ENCODE measurements at regions not wholly inside any gene's neighbourhood (a gene's known extent, or its start where the extent isn't known, plus 50 kb on each side); places are given as distances from the start of the nearest gene placed in this dataset.
A peak's percentile ranks its signal among the peaks of the same experiment; 100 is the strongest.

GRCh38 chr15:25563596-25563995, 124.8 kb upstream of the UBE3A start:
- DNase-seq (ENCODE audit: low spot score) = no peak

- DNase-seq (ENCODE audit: low spot score) = peak; percentile 28
Observed at GRCh38 chr15:25557926-25558325, 119.1 kb upstream of the UBE3A start.

DNA sequence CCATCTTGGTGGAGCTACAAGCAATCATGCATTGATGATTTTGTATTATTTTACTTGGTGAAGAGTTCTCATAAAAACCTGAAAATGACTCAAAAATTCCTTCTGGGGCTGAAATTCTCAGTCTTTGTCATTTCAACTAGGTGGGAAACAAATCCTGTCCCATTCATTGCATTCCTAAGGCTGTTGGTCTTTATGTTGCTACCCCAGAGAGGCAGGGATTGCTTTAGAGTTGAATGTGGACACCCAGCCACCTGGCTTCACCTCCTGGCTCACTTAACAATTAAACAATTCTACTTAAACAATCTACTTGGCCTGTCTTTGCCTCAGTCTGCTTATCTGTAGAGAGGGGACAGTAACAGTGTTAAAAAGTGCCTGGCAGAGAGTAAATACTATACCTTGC, 117.3 kb upstream of the UBE3A start:
- DNase-seq (ENCODE audit: low spot score) = no peak

DNA sequence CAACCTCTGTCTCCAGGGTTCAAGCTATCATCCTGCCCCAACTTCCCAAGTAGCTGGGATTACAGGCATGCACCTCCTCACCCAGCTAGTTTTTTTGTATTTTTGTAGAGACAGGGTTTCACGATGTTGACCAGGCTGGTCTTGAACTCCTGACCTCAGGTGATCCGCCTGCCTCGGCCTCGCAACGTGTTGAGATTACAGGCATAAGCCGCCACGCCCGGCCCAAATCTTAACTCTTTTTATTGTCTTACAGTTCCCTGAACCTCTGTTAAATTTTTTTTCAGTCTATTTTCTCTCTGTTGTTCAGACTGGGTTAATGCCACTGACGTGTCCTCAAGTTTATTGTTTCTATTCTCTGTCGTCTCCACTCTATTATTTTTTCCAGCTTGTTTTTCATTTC, 115.8 kb upstream of the UBE3A start:
- DNase-seq (ENCODE audit: low spot score) = no peak

GRCh38 chr15:25548600-25548999, 109.8 kb upstream of the UBE3A start:
- no peak for DNase-seq (ENCODE audit: low spot score)

- peak; percentile 38 for DNase-seq (ENCODE audit: low spot score)
Observed at GRCh38 chr15:25545889-25546288, 107.1 kb upstream of the UBE3A start.

GRCh38 chr15:25545017-25545416, 106.2 kb upstream of the UBE3A start:
- DNase-seq (ENCODE audit: low spot score) = peak; percentile 73

DNA sequence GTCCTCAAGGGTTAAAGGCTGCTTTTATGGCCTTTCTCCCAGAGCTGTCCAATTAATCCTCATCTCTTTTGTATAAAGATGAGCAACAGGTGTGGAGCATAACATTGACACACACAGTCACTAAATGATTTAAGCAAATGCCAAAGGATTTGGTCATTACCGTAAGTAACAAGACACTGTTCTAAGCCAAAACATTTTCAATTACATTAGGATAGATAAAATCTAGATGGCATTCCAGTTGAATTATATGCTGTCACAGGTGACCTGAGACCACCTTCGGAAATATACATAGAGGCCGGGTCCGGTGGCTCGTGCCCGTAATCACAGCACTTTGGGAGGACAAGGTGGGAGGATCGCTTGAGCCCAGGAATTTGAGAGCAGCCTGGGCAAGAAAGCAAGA, 105.3 kb upstream of the UBE3A start:
- DNase-seq (ENCODE audit: low spot score) = no peak

- peak; percentile 89 for DNase-seq (ENCODE audit: low spot score)
Observed at GRCh38 chr15:25543196-25543595, 104.4 kb upstream of the UBE3A start.

DNA sequence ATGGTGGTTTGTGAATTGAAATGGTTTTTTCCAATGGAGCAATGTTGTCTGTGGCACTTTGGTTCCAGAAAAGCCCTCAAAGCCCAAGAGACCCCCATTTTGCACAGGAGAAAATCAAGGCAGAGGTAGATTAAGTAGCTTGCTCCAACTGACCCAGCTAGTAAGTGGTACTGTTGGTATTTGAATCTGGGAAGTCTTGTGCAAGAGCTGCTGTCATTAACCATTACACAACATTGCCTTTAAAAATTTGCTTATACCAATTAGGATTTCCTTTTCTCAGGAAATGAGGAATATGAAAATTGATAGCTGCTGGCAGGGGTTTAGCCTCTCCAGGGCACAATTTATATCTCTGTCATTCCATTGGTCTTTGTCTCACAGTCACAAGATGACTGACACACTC, 102.4 kb upstream of the UBE3A start:
- no peak for DNase-seq (ENCODE audit: low spot score)

DNA sequence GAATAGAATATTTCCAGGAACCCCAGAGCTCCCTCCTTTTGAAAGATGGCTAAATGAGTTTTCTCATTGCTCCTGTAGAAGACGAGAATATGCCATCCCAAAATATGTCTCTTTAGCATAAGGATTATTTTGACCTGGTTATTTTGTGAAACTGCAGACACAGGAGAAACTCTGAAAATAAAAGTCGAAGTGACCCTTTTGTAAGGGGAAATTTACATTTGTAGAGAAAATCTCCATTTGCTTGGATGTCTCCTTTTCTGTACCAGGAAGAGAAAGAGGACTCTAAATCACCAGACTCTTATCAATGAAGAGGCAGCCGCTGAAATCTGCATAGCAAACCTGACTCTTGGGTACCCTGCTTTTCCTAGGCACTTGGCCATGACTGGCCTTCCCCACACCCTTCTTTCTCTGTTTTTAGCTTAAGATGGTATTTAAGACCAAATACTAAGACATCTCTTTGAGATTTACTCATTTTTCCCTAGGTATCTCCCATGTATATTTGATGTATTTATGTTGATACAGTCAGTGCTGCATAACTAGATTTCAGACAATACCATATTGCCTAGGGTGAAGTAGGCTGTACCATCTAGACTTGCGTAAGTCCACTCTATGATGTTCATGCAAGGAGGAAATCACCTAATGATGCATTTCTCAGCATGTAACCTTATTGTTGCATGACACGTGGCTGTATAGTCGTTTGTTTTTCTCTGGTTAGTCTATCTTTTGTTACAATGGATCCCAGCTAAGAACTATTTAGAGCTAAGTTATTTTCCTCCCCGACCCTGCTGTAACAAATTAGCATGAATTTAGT, 98.2 kb upstream of the UBE3A start:
- no peak for DNase-seq (ENCODE audit: low spot score)

GRCh38 chr15:25535866-25536265, 97.0 kb upstream of the UBE3A start:
- DNase-seq (ENCODE audit: low spot score) = no peak

GRCh38 chr15:25534293-25534692, 95.5 kb upstream of the UBE3A start:
- DNase-seq (ENCODE audit: low spot score) = no peak

DNA sequence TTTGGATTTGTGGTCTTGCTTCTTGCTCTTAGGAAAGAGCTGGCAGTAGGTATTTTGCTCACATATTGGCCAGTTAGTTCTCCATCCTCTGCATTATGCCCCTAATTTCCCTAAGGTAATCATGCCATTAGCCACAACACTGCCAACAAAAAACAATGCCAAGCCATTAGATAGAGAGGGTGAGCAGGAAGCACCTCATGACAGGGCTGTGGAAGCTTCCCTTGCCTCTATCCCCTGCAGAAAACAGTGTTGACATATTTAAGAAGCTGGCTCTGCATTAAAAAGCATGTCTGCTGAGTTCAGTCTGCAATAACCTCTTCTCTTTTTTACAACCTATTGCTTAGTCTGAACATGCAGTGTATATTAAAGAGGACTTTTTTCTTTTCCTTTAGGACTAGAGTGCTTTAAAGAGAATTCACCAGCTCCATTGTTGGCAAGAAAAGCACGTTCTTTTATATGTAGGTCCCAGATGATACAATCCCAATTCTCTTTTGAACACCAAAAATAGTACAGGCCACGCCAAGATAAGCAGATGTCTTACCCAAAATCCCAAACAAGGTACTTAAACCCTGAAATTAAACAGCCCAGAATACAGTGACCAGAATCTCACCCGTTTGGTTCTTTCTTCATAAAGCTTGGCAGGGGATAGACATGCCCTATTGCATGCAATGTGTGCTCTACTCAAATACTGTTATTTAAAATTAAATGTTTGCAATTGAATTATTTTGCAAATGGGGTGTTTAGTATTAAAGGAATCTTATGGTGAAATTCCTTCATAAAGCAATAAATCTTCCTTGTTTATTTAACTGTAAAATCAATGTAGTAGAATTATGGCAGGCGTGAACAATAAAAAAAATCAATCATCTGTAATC, 93.7 kb upstream of the UBE3A start:
- DNase-seq (ENCODE audit: low spot score) = no peak

- no peak for DNase-seq (ENCODE audit: low spot score)
Observed at GRCh38 chr15:25529774-25530173, 91.0 kb upstream of the UBE3A start.

DNA sequence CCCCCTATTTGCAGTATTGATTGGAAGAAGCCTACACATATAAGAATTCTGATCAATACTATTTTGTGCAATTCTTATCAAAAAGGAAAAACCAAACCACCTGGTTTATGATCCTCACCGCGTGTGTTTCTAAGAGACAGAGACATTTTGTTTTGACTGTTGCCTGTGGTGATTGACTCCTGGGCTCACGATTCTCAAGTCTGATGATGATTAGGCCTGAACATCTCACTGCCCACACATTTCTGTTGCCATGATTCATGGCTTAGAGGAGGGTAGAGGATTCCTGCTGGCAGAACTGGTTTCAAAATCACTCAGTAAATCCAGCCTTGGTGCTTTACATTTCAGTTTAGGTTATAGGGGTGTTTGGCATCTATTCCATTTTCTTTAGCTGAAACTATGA, 88.3 kb upstream of the UBE3A start:
- DNase-seq (ENCODE audit: low spot score) = peak; percentile 36

GRCh38 chr15:25525741-25526140, 86.9 kb upstream of the UBE3A start:
- no peak for DNase-seq (ENCODE audit: low spot score)

- no peak for DNase-seq (ENCODE audit: low spot score)
Observed at GRCh38 chr15:25515633-25516032, 76.8 kb upstream of the UBE3A start.

GRCh38 chr15:25514522-25514921, 75.7 kb upstream of the UBE3A start:
- DNase-seq (ENCODE audit: low spot score) = no peak

- DNase-seq (ENCODE audit: low spot score) = no peak
Observed at GRCh38 chr15:25512957-25513356, 74.1 kb upstream of the UBE3A start.

GRCh38 chr15:25510146-25510545, 71.3 kb upstream of the UBE3A start:
- DNase-seq (ENCODE audit: low spot score) = no peak

GRCh38 chr15:25509703-25510102, 70.9 kb upstream of the UBE3A start:
- no peak for DNase-seq (ENCODE audit: low spot score)

DNA sequence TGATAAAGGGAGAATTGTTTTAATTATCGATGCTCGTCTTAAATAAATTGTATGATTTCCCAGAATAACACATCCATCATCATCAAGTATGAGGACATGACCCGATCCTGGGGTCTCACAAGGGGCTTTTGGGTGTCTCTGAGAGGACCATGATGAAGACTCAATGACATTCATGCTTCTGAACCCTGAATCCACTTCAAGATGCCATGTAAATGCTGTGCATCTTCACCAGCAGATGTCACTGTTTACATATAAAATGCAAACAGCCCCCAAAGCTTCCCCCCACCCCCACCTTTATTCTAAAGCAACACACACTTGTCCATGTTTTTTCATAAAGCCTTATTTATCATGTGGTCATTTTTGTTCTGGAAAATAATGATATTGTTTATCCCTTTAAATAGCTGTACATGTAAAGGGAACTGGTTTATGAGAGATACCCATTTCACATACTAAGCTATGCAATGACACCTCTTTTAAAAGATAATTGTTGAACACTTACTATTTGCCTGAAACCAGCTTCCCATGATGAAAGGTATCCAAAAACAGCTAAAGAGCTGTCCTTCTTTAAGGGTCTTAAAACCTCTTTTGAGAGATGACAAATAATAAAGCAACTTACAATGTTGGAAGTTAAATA, 69.7 kb upstream of the UBE3A start:
- DNase-seq (ENCODE audit: low spot score) = peak; percentile 75

Data from Ammon's horn (tissue), 1 donor.